ENCODE measurements at regions not wholly inside any gene's neighbourhood (a gene's known extent, or its start where the extent isn't known, plus 50 kb on each side); places are given as distances from the start of the nearest gene placed in this dataset.

DNA sequence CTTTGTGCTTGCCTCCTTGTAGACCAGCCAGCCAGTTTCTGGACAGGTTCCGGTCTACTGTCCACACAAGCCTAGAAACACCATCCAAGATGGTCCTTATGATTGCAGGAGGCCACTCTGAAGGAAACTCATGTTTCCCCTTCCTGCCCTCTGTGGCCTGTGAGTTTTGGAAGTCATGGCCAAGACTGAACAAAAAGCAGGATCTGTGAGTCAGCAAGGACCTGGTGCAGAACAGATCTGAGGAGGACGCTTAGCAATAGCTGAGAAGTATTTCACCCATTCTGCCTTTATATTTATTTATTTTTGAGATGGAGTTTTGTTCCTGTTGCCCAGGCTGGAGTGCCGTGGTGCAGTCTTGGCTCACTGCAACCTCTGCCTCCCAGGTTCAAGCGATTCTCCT lies 134.6 kb upstream of the EEF1E1 start:
- no peak for TF ChIP-seq EZH2 (IDR thresholded peaks at IDR 0.05; ENCODE audit: low read depth)
- TF ChIP-seq, protein P1, sequence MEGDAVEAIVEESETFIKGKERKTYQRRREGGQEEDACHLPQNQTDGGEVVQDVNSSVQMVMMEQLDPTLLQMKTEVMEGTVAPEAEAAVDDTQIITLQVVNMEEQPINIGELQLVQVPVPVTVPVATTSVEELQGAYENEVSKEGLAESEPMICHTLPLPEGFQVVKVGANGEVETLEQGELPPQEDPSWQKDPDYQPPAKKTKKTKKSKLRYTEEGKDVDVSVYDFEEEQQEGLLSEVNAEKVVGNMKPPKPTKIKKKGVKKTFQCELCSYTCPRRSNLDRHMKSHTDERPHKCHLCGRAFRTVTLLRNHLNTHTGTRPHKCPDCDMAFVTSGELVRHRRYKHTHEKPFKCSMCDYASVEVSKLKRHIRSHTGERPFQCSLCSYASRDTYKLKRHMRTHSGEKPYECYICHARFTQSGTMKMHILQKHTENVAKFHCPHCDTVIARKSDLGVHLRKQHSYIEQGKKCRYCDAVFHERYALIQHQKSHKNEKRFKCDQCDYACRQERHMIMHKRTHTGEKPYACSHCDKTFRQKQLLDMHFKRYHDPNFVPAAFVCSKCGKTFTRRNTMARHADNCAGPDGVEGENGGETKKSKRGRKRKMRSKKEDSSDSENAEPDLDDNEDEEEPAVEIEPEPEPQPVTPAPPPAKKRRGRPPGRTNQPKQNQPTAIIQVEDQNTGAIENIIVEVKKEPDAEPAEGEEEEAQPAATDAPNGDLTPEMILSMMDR (conservative IDR thresholded peaks at IDR 0.05), result no peak
